ENCODE measurements at regions not wholly inside any gene's neighbourhood (a gene's known extent, or its start where the extent isn't known, plus 50 kb on each side); places are given as distances from the start of the nearest gene placed in this dataset.

DNA sequence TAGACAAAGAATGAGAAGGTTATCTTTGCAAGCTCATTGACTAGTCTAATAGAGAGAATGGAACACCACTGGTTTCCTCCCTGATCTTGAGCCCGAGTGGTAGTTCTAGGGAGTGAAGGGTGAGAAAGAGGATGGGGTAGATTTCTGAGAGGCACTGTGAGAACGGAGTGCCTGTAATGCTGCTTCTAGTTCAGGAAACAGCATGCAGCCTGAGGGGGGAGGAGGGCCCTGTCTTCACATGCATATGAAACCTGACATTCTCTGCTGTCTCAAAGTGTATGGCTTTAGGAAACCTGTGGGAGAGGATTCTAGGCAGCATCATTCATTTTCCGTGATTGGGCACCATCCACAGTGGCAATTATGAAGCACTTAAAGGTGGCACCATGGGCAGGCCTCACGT, 259.4 kb upstream of the MAN1A1 start (continued):
- TF ChIP-seq, protein P1, sequence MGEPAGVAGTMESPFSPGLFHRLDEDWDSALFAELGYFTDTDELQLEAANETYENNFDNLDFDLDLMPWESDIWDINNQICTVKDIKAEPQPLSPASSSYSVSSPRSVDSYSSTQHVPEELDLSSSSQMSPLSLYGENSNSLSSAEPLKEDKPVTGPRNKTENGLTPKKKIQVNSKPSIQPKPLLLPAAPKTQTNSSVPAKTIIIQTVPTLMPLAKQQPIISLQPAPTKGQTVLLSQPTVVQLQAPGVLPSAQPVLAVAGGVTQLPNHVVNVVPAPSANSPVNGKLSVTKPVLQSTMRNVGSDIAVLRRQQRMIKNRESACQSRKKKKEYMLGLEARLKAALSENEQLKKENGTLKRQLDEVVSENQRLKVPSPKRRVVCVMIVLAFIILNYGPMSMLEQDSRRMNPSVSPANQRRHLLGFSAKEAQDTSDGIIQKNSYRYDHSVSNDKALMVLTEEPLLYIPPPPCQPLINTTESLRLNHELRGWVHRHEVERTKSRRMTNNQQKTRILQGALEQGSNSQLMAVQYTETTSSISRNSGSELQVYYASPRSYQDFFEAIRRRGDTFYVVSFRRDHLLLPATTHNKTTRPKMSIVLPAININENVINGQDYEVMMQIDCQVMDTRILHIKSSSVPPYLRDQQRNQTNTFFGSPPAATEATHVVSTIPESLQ (CRISPR knock-in tag; IDR thresholded peaks at IDR 0.05), result no peak

DNA sequence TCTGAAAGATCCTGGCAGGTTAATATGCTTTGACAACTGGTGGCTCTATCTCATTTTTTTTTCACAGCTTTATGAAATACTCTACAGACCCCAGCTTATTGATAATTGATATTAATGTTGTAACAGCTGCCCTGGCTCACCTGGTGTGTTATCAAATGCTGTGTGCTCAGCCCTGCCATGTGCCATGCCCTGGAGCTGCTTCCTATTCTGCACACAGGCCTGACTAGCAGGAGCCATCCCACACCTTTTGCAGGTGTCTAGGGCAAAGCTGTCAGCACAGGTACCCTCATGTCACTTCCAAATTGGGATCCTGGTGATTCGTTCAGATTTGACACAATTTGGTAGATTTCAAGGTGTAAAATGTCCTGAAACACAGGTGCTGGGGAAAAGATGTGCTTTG, 254.6 kb upstream of the MAN1A1 start:
- no peak for ATAC-seq
- CTCF ChIA-PET, result no interaction called here
- TF ChIP-seq SMAD3 (CRISPR knock-in tag; IDR thresholded peaks at IDR 0.05; ENCODE audit: borderline replicate concordance) (no peak), ATF1 (CRISPR knock-in tag; IDR thresholded peaks at IDR 0.05) (no peak), ZNF121 (CRISPR knock-in tag; IDR thresholded peaks at IDR 0.05) (no peak), FOXJ3 (CRISPR knock-in tag; IDR thresholded peaks at IDR 0.05; ENCODE audit: borderline replicate concordance) (no peak), ZNF263 (CRISPR knock-in tag; IDR thresholded peaks at IDR 0.05; ENCODE audit: low read depth) (no peak), ZNF671 (CRISPR knock-in tag; IDR thresholded peaks at IDR 0.05) (no peak), ESRRA (CRISPR knock-in tag; IDR thresholded peaks at IDR 0.05; ENCODE audit: borderline replicate concordance) (no peak), EMX1 (CRISPR knock-in tag; IDR thresholded peaks at IDR 0.05) (no peak), MYBL2 (CRISPR knock-in tag; IDR thresholded peaks at IDR 0.05) (no peak), CREM (CRISPR knock-in tag; IDR thresholded peaks at IDR 0.05) (no peak), NFE2L1 (CRISPR knock-in tag; IDR thresholded peaks at IDR 0.05) (no peak), ELF4 (CRISPR knock-in tag; IDR thresholded peaks at IDR 0.05; ENCODE audit: low read depth) (no peak), ZNF416 (CRISPR knock-in tag; IDR thresholded peaks at IDR 0.05) (no peak), SOX15 (CRISPR knock-in tag; IDR thresholded peaks at IDR 0.05) (no peak)
- TF ChIP-seq, protein P2, sequence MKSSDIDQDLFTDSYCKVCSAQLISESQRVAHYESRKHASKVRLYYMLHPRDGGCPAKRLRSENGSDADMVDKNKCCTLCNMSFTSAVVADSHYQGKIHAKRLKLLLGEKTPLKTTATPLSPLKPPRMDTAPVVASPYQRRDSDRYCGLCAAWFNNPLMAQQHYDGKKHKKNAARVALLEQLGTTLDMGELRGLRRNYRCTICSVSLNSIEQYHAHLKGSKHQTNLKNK (CRISPR knock-in tag; IDR thresholded peaks at IDR 0.05), result no peak
- TF ChIP-seq, protein P3, sequence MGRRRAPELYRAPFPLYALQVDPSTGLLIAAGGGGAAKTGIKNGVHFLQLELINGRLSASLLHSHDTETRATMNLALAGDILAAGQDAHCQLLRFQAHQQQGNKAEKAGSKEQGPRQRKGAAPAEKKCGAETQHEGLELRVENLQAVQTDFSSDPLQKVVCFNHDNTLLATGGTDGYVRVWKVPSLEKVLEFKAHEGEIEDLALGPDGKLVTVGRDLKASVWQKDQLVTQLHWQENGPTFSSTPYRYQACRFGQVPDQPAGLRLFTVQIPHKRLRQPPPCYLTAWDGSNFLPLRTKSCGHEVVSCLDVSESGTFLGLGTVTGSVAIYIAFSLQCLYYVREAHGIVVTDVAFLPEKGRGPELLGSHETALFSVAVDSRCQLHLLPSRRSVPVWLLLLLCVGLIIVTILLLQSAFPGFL (CRISPR knock-in tag; IDR thresholded peaks at IDR 0.05; ENCODE audit: borderline replicate concordance), result no peak
- TF ChIP-seq, protein P1 (CRISPR knock-in tag; IDR thresholded peaks at IDR 0.05), result no peak
- TF ChIP-seq, protein P4, sequence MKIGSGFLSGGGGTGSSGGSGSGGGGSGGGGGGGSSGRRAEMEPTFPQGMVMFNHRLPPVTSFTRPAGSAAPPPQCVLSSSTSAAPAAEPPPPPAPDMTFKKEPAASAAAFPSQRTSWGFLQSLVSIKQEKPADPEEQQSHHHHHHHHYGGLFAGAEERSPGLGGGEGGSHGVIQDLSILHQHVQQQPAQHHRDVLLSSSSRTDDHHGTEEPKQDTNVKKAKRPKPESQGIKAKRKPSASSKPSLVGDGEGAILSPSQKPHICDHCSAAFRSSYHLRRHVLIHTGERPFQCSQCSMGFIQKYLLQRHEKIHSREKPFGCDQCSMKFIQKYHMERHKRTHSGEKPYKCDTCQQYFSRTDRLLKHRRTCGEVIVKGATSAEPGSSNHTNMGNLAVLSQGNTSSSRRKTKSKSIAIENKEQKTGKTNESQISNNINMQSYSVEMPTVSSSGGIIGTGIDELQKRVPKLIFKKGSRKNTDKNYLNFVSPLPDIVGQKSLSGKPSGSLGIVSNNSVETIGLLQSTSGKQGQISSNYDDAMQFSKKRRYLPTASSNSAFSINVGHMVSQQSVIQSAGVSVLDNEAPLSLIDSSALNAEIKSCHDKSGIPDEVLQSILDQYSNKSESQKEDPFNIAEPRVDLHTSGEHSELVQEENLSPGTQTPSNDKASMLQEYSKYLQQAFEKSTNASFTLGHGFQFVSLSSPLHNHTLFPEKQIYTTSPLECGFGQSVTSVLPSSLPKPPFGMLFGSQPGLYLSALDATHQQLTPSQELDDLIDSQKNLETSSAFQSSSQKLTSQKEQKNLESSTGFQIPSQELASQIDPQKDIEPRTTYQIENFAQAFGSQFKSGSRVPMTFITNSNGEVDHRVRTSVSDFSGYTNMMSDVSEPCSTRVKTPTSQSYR (CRISPR knock-in tag; IDR thresholded peaks at IDR 0.05), result no peak
- TF ChIP-seq, protein P5, sequence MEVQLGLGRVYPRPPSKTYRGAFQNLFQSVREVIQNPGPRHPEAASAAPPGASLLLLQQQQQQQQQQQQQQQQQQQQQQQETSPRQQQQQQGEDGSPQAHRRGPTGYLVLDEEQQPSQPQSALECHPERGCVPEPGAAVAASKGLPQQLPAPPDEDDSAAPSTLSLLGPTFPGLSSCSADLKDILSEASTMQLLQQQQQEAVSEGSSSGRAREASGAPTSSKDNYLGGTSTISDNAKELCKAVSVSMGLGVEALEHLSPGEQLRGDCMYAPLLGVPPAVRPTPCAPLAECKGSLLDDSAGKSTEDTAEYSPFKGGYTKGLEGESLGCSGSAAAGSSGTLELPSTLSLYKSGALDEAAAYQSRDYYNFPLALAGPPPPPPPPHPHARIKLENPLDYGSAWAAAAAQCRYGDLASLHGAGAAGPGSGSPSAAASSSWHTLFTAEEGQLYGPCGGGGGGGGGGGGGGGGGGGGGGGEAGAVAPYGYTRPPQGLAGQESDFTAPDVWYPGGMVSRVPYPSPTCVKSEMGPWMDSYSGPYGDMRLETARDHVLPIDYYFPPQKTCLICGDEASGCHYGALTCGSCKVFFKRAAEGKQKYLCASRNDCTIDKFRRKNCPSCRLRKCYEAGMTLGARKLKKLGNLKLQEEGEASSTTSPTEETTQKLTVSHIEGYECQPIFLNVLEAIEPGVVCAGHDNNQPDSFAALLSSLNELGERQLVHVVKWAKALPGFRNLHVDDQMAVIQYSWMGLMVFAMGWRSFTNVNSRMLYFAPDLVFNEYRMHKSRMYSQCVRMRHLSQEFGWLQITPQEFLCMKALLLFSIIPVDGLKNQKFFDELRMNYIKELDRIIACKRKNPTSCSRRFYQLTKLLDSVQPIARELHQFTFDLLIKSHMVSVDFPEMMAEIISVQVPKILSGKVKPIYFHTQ (CRISPR knock-in tag; IDR thresholded peaks at IDR 0.05), result no peak
- POLR2A ChIA-PET, result no interaction called here
- H3K27me3 Mint-ChIP-seq (ENCODE audit: low read depth), result no peaks in the 10 kb centered on the region
- no peak for DNase-seq (ENCODE audit: low spot score)
- H3K27ac Mint-ChIP-seq, result no peak overlapping the region
- no peaks in the 10 kb centered on the region for H3K9me3 Mint-ChIP-seq
- H3K4me3 Mint-ChIP-seq, result no peak overlapping the region
- H3K4me1 Mint-ChIP-seq, result peaks cover 5% of the 10 kb centered on the region
- H3K36me3 Mint-ChIP-seq, result no peaks in the 10 kb centered on the region
